HL-60 (cell line): ENCODE measurements at regions not wholly inside any gene's neighbourhood (a gene's known extent, or its start where the extent isn't known, plus 50 kb on each side); places are given as distances from the start of the nearest gene placed in this dataset.

Experiments
- GABPA ChIP-seq: IDR thresholded peaks from 2 replicates; pipeline ENCODE4 v1.6.1; 2012; ENCODE audit warnings: low read depth
- POLR2AphosphoS5 ChIP-seq: IDR thresholded peaks from 2 replicates; pipeline ENCODE4 v1.6.1; 2012; ENCODE audit warnings: low read depth
- TF ChIP-seq, protein P1 (sequence below): IDR thresholded peaks from one replicate; pipeline ENCODE4 v1.5.1; 2011; ENCODE audit warnings: low read length, control low read depth, inconsistent platforms; ENCODE audit not compliant: insufficient read depth
- TF ChIP-seq, protein P2 (sequence below): IDR thresholded peaks from 2 replicates; pipeline ENCODE4 v1.6.1; 2012; ENCODE audit warnings: low read depth; ENCODE audit not compliant: insufficient replicate concordance

DNA sequence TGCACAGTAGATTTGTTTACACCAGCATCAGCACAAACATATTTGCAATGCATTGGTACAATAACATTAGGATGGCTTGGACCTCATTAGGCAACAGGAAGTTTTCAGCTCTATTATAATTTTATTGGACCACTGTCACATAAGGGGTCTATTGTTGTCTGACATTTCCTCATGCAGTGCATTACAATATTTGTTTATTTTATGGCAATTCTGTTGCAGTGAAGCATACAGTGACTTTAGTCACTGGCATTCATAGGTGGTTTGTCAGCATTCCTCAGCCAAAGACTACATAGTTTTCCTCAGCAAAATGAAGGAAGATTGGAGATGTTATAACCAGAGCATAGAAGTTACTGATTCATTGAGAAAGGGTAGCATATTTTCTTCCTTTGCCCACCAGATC, 1732.9 kb downstream of the PCDH9 start:
- TF ChIP-seq, protein P1, sequence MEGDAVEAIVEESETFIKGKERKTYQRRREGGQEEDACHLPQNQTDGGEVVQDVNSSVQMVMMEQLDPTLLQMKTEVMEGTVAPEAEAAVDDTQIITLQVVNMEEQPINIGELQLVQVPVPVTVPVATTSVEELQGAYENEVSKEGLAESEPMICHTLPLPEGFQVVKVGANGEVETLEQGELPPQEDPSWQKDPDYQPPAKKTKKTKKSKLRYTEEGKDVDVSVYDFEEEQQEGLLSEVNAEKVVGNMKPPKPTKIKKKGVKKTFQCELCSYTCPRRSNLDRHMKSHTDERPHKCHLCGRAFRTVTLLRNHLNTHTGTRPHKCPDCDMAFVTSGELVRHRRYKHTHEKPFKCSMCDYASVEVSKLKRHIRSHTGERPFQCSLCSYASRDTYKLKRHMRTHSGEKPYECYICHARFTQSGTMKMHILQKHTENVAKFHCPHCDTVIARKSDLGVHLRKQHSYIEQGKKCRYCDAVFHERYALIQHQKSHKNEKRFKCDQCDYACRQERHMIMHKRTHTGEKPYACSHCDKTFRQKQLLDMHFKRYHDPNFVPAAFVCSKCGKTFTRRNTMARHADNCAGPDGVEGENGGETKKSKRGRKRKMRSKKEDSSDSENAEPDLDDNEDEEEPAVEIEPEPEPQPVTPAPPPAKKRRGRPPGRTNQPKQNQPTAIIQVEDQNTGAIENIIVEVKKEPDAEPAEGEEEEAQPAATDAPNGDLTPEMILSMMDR, result no peak
- TF ChIP-seq POLR2AphosphoS5 (no peak), GABPA (no peak)
- TF ChIP-seq, protein P2, sequence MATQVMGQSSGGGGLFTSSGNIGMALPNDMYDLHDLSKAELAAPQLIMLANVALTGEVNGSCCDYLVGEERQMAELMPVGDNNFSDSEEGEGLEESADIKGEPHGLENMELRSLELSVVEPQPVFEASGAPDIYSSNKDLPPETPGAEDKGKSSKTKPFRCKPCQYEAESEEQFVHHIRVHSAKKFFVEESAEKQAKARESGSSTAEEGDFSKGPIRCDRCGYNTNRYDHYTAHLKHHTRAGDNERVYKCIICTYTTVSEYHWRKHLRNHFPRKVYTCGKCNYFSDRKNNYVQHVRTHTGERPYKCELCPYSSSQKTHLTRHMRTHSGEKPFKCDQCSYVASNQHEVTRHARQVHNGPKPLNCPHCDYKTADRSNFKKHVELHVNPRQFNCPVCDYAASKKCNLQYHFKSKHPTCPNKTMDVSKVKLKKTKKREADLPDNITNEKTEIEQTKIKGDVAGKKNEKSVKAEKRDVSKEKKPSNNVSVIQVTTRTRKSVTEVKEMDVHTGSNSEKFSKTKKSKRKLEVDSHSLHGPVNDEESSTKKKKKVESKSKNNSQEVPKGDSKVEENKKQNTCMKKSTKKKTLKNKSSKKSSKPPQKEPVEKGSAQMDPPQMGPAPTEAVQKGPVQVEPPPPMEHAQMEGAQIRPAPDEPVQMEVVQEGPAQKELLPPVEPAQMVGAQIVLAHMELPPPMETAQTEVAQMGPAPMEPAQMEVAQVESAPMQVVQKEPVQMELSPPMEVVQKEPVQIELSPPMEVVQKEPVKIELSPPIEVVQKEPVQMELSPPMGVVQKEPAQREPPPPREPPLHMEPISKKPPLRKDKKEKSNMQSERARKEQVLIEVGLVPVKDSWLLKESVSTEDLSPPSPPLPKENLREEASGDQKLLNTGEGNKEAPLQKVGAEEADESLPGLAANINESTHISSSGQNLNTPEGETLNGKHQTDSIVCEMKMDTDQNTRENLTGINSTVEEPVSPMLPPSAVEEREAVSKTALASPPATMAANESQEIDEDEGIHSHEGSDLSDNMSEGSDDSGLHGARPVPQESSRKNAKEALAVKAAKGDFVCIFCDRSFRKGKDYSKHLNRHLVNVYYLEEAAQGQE, result no peak
